Left renal pelvis (tissue), 4 donors: ENCODE measurements at regions not wholly inside any gene's neighbourhood (a gene's known extent, or its start where the extent isn't known, plus 50 kb on each side); places are given as distances from the start of the nearest gene placed in this dataset.
A peak's percentile ranks its signal among the peaks of the same experiment; 100 is the strongest.

Experiments
- DNase-seq, 4 donors: peaks; one replicate each; pipeline ENCODE4 v3.0.0-alpha.2; 2013; ENCODE audit warnings: low read depth in 4 of 4, low spot score in 3 of 4

DNA sequence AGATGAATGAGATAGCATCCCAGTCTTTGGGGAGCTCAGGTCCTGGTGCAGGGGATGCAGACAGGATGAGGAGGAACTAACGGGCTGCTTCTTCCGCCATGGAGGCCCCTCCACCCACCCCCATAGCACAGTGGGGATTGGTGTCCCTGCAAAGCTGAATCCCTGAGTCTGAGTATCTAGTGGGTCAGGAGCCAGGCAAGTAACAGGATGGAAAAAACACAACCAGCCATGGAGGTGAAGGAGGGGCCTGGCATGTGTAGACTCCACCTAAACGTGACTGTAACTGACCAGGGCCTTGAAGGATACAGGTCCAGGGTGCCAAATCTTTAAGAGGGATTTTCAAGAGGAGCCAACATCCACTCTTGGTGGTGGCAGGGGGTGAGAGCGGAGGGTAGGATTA is 327.8 kb upstream of the MSX2 start:
- no peak for DNase-seq

DNA sequence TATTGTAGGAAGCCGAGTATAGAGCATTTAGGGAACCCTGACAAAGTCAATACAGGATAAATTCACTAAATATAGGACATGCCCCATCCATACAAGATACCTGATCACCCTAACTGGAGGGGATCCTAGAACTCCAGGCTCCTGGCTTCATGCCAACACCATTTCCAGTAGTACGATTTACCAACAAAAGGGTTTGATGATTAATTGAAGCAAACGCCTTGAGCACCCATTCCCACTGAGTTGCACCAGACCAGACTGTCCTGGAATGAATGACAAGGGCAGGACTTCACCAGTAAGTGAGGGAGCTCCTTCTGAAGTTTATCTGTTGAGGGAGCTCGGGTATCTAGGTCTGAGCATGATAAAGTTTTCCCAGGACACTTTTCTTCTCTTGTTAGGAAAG is 327.2 kb upstream of the MSX2 start:
- no peak for DNase-seq

DNA sequence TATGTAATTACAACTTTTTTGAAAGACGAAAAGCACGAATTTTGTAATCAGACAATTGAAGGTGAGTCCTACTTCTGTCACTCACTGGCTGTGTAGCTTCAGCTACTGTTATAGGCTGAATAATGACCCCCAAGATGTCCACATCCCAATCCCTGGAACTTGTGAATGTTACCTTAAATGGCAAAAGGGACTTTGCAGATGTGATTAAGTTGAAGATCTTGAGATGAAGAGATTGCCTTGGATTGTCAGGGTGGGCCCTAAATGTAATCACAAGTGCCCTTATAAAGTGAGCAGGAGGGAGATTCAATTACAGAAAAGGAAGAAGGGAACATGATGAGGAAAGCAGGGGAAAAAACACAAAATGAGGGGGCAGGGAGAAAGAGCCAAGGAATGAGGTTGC is 326.2 kb upstream of the MSX2 start:
- no peak for DNase-seq

DNA sequence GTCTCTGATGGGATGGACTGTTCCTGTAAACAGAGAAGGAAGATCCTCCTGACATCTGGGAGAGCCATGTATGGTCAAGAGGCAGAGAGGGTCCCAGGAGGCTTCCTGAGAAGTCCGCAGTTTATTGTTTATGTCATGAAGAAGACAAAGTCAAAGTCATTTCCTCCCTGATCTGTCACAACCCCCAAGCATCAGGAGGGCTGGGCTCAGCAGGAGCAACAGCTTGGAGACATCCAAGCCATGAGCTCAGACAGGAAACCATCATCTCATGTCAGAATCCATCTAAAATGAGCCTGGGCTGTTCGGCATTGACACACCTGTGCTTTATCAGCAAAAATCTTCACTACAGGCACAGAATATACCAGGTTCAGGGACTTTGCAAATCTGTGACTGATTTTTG is 325.0 kb upstream of the MSX2 start:
- DNase-seq, result no peak

DNA sequence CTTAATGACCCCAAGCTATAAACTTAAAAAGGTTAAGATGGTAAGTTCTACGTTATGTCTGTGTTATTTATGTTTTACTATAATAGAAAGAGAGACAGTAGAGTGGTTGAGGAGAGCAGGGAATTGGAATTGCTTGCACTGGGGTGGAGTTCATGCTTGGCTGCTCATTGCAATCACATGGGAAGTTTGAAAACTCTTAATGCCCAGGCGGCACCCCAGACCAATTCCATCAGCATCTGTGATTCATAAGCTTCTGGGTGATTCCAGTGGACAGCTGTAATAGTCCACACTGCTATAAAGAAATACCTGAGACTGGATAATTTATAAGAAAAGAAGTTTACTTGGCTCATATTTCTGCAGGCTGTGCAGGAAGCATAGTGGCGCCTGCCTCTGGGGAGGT is 323.9 kb upstream of the MSX2 start:
- no peak for DNase-seq

DNA sequence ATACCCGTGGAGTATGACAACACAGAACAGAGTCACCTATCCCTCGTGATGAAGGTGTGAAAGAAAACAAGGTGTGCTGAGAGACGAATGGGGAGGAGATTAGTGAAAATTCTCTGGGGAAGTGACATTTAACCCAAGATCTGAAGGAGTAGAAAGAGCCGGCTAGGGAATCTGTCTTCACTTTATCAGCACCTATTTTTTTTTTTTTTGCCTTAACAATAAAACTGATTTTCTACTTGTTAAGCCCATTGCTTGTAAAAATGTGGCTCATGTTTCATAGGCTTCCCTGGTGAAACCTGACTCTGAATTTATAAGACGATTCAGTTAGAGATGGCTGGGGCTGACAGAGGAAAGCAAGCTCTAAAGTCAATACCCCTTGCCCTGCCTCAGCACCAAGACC is 322.6 kb upstream of the MSX2 start:
- DNase-seq, result no peak

DNA sequence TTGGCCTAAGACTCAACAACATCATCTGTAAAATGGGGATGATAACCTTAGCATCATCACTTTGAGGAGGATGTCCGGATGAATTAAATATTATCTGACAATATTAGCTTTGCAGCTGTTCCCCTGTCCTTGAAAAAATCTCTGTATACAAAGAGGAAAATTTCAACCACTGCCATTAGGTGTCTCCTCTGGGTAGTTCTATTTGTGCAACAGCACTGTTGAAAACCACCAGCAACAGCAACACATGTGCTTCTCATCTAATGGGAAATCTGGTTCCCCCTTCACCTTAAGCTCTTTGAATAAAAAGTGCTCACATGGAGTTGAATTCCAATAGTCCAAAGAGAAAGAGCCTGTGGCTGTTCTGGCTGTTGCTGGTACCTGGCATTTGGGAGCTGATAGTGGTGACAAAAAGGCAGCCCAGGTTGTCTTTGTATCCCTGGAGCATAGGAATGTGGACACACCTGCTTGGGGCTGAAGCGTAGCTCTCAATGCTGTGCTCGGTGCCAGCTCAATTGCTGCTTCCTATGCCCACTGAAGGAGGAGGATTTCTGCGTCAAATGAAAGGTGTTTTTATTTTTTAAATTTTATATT is 322.1 kb upstream of the MSX2 start:
- no peak for DNase-seq

DNA sequence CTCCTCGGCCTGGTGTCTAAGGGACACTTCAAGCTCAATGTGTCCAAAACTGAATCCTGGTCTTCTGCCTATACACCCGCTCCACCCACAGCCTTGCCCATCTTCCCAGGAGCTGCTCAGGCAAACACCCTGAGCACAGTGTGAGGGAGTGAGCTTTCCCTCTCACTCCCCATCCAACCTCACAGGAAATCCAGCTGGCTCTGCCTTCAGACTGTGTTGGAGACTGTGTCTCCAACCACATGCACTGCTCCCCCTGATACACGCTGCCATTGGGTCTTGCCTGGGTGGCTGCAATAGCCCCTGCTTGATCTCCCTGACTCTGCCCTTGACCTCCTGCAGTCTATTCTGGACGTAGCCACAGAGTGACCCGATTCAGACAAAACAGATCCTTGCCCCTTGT is 319.5 kb upstream of the MSX2 start:
- DNase-seq, result no peak

DNA sequence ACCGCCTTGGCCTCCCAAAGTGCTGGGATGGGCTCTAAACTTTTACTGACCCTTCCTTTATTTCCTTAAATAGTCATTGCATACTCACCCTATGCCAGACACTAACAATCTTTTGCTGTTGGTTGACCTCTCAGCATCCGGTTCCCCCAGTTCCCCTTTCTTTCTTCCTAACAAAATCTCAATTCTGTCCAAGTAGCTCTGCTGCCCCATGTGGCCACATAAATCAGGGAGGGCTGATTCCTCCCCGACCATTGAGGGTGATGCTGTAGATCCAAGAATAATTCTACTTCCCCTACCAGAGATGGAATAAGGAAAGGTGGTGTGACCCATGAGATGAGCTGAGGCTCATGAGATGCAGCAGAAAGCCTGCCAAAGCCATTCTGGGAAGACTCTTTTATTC is 315.3 kb upstream of the MSX2 start:
- DNase-seq, result no peak

DNA sequence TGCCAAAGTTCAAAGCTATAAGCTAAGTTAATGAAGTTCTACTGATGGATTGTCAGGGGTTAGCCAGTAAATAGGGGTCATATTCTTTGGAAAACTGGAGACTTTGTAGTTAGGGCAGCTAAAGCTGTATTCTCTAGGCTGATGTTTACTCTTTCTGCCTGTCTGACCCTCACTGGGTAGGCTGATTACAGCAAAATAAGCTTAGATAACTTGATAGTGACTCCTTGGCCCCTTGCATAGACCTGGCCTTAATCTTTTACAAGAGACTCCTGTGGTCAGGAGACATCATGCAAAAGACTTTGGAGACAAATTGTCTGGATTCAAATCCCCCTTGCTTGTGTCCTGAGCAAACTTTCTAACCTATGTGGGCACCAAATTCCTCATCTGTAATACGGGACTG is 314.4 kb upstream of the MSX2 start:
- DNase-seq, result no peak

DNA sequence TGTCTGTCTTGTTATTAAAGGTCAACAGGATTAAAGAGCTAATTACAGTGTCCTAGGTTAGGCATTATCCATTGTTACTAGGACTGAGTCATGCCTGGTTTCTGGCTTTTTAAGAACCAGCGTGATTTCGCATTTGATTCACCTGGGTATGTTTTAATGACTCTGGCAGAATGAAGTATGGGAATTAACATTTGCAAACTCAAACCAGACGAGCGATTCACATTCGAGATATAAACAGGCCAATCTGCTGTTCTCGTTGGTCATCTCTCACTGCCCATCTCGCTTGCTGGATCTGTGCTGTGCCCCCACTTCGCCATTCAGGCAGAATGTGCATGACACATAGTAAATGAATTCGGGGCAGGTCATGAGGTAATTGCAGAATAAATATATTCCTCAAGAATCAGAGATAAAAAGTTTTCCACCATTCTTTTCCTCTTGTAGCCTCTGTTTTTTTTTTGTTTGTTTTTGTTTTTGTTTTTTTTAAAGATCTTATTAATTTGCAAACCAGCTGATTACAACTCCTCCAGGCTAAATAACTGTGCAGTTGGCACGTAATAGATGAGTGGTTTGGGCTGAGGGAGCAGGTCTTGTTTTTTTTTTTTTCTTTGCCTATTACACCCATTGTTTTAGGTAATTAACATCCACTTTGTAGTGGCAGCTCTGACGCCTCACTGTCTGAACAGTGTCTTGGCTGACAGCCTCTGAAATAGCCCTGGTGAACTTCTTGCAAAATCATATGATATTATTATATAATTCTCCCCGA is 313.5 kb upstream of the MSX2 start:
- DNase-seq, result no peak

DNA sequence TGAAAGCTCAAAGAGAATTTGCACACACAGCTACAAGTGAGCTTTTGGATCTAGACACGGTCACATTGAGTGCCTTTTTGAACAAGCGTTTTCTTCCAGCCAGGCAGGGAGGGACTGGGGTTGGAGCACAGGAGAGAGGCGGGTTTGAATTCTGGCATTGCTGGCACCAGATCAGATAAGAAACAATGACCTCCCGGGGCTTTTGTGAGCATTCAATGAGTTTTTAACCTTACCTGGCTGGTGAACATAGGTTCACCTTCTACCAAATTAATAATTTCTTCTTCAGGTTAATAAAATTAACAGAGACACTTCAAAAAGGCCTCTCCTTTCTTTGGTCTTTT is 312.9 kb upstream of the MSX2 start:
- no peak for DNase-seq

DNA sequence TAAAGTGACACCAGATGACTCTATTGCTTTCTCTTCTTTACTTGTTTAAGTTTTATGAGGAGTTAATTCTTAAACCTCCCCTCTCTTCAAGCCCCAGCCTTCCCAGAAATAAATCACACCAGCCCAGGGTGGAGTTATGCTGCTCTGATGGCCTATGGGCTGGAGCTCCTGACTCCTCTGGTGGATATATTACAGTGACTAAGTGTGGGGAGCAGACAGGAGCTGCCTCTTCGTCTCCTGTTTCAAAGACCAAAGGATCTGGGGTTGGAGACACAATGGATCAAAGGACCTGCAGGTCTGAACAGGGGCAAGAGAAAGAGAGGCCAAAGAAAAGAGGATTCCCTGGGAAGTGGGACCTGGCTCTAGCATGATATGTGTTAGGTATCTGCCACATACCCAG is 312.0 kb upstream of the MSX2 start:
- peak in 2 of 4 donors; percentile 5 to 29 for DNase-seq

DNA sequence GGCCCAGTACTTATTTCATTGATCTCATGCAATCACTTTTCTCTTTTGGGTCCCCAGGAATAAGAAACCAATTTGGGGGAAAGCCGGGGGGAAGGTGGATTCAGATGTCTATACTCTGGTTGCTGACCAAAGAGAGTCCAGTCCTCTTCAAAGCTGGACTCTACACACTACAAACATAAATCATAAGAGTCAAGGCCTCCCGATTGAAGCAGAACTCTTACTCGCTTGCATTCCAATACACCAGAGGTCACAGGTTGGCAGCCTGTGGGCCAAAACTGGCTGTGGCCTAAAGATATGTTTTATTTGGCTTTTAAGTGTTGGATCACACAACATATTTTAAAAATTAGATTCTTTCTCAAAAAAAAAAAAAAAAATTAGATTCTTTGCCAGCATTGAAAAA is 311.4 kb upstream of the MSX2 start:
- no peak for DNase-seq

DNA sequence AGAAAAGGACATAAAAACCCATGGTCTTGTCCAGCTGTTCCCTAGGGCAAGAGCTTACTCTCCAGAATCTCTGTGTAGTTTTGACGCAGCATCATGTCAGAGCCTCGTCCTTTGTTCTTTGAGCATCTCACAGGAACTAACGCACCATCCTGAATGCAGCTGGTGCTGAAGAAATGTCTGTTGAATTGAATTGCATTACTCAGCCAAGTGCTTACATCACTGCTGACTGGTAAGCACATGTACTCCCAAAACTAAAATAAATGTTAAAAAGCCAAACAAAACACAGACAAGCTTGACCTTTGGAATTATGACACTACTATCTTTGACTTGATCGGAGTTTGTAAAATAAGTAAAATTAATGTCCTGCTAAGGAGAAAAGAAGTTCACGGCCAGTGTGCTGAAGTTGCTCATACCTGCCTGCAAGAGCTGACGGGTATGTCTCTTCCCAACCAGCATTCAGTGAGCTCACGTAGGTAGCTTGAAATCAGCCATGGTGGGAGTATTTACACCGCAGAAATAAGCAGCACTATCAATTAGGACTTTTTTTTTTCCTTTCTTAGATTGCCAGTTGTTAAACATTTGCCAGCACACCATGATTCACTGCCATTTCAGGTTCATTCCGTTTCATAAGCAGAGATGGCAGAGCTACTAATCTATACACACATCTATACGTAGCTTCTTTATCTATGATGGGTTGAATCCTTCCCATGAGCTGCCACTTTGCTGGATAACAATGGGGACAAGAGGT is 310.6 kb upstream of the MSX2 start:
- no peak for DNase-seq

DNA sequence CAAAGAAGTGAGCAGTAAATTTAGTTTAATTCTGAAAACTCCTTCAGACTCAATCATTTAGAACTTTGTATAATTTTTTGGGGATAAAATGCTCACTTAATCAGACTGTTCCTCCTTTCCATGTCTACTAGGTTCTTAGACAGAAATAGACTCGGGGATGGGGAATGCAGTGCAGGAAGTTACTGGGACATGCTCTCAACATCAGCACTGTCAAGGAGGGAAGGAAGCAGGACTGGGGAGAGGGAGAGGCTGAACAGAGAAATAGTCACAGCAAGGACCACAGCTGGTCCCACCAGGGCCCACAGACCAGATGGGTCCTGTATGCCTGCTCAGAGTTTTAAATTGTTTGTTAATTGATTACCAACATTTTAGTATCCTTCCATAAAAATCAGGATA is 310.1 kb upstream of the MSX2 start:
- DNase-seq, result no peak

DNA sequence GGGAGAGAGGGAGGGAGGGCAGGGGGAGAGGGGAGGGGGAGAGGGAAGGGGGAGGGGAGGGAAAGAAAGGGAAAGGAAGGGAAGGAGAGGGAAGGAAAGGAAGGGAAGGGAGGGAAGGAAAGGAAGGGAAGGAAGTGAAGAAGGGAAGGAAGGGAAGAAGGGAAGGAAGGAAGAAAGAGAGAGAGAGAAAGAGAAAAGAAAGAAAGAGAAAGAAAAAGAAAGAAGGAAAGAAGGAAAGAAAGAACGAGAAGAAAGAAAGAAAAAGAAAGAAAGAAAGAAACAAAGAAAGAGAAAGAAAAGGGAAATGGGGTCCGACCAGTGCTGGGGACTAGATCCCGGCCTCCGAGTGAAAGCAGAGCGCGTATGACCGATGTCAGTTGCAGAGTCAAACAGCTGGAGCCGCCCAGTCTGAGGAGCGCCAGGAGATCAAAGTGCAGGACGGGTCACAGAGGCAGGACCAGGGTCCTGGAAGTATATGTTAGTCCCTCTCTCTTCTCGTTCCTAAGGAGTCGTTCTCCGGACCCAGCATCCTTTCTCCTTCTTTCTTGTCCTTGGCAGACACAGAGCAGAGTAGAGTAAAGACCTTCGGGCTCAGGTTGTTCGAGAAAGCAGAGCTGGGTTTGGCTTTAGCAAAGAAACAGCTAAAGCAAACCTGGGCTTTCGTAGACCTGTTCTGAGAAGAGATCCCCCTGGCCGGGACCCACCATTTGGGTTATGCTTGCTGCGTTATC is 305.4 kb upstream of the MSX2 start:
- peak; percentile 5 to 17 (median 10) for DNase-seq

DNA sequence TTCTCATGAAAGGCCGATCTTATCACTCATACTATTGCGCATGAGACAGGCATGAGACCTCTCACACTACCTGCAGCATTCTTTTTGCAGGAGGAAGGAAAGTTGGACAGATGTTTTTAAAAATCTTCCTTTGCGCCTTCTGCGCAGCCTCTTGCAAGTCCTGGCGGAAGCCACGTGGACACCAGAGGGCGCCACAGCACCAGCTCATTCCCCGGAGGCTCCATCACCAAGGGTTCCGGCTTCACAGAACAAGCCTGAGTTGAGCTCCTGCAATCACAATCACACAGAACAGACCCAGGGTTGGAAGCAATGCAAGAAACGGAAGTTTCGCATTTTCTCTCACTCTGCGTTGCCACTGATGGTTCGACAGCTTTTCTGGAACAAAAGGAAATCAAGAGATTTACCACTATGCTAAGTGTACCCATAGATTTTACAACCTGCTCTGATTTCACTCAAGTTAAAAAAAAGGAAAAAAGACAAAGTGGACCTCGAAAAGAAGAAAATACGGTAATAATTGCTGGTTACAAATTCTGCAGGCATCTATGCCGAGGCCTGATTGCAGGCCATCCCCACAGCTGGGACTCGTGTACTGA is 304.7 kb upstream of the MSX2 start:
- DNase-seq, result peak; percentile 70 to 80 (median 74)

DNA sequence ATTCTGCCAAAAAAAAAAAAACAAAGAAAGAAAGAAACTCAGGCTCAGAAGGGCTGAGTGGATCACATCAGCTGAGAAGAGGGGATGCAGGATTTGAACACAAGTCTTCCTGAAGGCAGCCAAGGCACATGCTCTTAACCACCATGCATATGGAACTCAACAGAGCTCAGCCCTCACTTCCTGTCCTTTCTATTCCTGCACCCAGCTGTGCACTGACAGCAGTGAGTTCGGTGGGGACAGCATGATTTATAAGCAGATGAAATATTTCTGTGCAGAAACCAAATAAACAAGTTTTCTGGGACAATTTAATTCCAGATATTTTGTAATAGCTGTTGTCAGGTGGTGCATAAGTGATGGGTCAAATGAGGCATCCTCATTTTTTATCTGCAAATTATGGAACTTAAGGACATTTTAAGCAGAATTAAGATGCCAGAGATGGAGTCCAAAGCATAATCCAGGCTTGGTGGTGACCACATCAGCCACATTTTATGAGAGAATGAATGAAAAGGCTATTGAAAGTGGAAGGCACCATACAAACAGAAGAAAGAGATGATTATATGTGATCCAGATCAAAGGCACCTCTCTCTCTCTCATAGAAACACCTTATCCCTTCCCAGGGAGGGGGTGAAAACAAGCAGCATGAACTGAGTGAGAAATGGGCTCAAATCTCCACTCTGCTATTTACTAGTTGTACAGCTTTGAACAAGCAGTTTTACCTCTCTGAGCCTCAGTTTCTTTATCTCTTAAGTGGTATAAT is 303.6 kb upstream of the MSX2 start:
- DNase-seq, result no peak

DNA sequence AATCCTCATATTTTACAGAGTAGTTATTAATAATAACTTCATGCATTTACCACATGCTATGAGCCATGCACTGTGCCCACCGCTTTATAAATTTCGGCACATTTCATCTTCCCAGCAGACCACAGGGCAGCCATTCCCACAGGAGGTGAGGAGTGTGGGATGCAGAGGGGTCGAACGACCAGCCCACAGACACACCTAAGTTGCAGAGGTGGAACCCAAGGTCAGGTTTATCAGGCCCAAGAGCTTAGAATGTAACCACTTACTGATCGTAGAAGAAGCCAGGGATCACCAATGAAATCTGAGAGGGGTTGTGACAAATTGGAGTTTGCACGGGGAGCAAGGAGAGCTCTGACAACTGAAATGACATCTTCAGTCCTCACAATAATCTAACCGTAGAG is 303.0 kb upstream of the MSX2 start:
- DNase-seq, result no peak
